Neural progenitor cell (in vitro differentiated cells): ENCODE measurements at regions not wholly inside any gene's neighbourhood (a gene's known extent, or its start where the extent isn't known, plus 50 kb on each side); places are given as distances from the start of the nearest gene placed in this dataset.
A peak's percentile ranks its signal among the peaks of the same experiment; 100 is the strongest.

Experiments
- DNase-seq: peaks from one replicate; pipeline ENCODE4 v3.0.0-alpha.2; 2016; ENCODE audit warnings: low spot score
- H2AFZ ChIP-seq: fragments of 200-600 bp; sonication (generic); replicated peaks from 2 replicates; pipeline ENCODE4 v1.6.1; 2016; ENCODE audit warnings: antibody characterized with exemption
- H3F3A ChIP-seq: fragments of 200-600 bp; sonication (generic); 2 replicates; pipeline ENCODE4 v1.6.1; 2016; ENCODE audit warnings: antibody characterized with exemption, low read depth
- H3K27ac ChIP-seq: fragments of 200-600 bp; sonication (generic); 2 replicates; pipeline ENCODE4 v1.5.1; 2016; ENCODE audit warnings: mild to moderate bottlenecking
- H3K27me3 ChIP-seq: fragments of 200-600 bp; sonication (generic); 2 replicates; pipeline ENCODE4 v1.6.1; 2016; ENCODE audit warnings: mild to moderate bottlenecking, moderate library complexity
- H3K36me3 ChIP-seq: fragments of 200-600 bp; sonication (generic); 2 replicates; pipeline ENCODE4 v1.5.1; 2016
- H3K4me1 ChIP-seq: fragments of 200-600 bp; sonication (generic); 2 replicates; pipeline ENCODE4 v1.6.1; 2016; ENCODE audit warnings: mixed run types
- H3K4me2 ChIP-seq: fragments of 200-600 bp; sonication (generic); 2 replicates; pipeline ENCODE4 v1.6.1; 2016
- H3K4me3 ChIP-seq: fragments of 200-600 bp; sonication (generic); 2 replicates; pipeline ENCODE4 v1.5.1; 2016
- H3K79me2 ChIP-seq: fragments of 200-600 bp; sonication (generic); 2 replicates; pipeline ENCODE4 v1.6.1; 2016; ENCODE audit warnings: low read depth
- H3K9ac ChIP-seq: fragments of 200-600 bp; sonication (generic); 2 replicates; pipeline ENCODE4 v1.6.1; 2016
- H3K9me3 ChIP-seq: fragments of 200-600 bp; sonication (generic); 2 replicates; pipeline ENCODE4 v1.5.1; 2016; ENCODE audit warnings: low read depth
- H4K20me1 ChIP-seq: fragments of 200-600 bp; sonication (generic); 2 replicates; pipeline ENCODE4 v1.6.1; 2016; ENCODE audit warnings: low read depth
- H3K27ac Mint-ChIP-seq: 3 replicates; pipeline ENCODE4 v1.8.0; 2021; ENCODE audit warnings: mixed read lengths
- H3K27me3 Mint-ChIP-seq: 2 replicates; pipeline ENCODE4 v1.8.0; 2022; ENCODE audit warnings: low read depth, mild to moderate bottlenecking, inconsistent platforms, moderate library complexity, mixed read lengths; ENCODE audit not compliant: insufficient read depth
- H3K36me3 Mint-ChIP-seq: 3 replicates; pipeline ENCODE4 v1.8.0; 2021; ENCODE audit warnings: mixed read lengths
- H3K4me1 Mint-ChIP-seq: 3 replicates; pipeline ENCODE4 v1.8.0; 2021; ENCODE audit warnings: mixed read lengths
- H3K4me3 Mint-ChIP-seq: 3 replicates; pipeline ENCODE4 v1.8.0; 2021; ENCODE audit warnings: mild to moderate bottlenecking, moderate library complexity, mixed read lengths
- H3K9me3 Mint-ChIP-seq: 3 replicates; pipeline ENCODE4 v1.8.0; 2020; ENCODE audit warnings: mixed read lengths
- CTCF ChIP-seq: fragments of 200-600 bp; sonication (generic); IDR thresholded peaks from 2 replicates; pipeline ENCODE4 v1.5.1; 2017; ENCODE audit warnings: antibody characterized with exemption, mild to moderate bottlenecking
- EZH2 ChIP-seq: fragments of 200-600 bp; sonication (generic); IDR thresholded peaks from 2 replicates; pipeline ENCODE4 v1.6.1; 2017; ENCODE audit warnings: antibody characterized with exemption, mild to moderate bottlenecking, moderate library complexity
- EZH2phosphoT487 ChIP-seq: fragments of 200-600 bp; sonication (generic); IDR thresholded peaks from 2 replicates; pipeline ENCODE4 v1.6.1; 2017; ENCODE audit warnings: antibody characterized with exemption

DNA sequence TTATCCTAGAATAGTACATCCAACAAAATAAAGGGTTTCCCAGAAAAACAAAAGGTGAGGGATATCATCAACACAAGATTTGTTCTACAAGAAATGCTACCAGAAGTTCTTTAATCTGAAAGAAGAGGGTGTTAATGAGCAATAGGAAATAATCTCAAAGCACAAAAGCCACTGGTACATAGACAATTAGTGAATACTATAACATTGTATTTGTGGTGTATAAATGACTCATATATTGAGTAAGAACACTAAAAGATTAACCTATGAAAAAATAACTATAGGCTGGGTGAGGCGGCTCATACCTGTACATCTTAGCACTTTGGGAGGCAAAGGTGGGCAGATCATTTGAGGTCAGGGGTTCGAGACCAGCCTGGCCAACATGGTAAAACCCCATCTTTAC is 210.2 kb upstream of the SLITRK3 start:
- Histone ChIP-seq H3K4me3 (no peak overlapping the region), H3K36me3 (no peaks in the 10 kb centered on the region), H3K4me1 (no peaks in the 10 kb centered on the region), H3K9ac (no peak overlapping the region), H3K4me2 (no peak overlapping the region), H2AFZ (no peak overlapping the region), H3F3A (no peaks in the 10 kb centered on the region), H3K27ac (no peak overlapping the region), H3K27me3 (no peaks in the 10 kb centered on the region), H3K79me2 (no peaks in the 10 kb centered on the region), H3K9me3 (no peaks in the 10 kb centered on the region), H4K20me1 (no peaks in the 10 kb centered on the region)
- Mint-ChIP-seq H3K4me1 (no peaks in the 10 kb centered on the region), H3K27me3 (no peaks in the 10 kb centered on the region), H3K4me3 (no peak overlapping the region), H3K36me3 (no peaks in the 10 kb centered on the region), H3K9me3 (no peaks in the 10 kb centered on the region), H3K27ac (no peak overlapping the region)
- DNase-seq = no peak
- TF ChIP-seq CTCF = no peak
- no peak for TF ChIP-seq EZH2phosphoT487
- no peak for TF ChIP-seq EZH2

DNA sequence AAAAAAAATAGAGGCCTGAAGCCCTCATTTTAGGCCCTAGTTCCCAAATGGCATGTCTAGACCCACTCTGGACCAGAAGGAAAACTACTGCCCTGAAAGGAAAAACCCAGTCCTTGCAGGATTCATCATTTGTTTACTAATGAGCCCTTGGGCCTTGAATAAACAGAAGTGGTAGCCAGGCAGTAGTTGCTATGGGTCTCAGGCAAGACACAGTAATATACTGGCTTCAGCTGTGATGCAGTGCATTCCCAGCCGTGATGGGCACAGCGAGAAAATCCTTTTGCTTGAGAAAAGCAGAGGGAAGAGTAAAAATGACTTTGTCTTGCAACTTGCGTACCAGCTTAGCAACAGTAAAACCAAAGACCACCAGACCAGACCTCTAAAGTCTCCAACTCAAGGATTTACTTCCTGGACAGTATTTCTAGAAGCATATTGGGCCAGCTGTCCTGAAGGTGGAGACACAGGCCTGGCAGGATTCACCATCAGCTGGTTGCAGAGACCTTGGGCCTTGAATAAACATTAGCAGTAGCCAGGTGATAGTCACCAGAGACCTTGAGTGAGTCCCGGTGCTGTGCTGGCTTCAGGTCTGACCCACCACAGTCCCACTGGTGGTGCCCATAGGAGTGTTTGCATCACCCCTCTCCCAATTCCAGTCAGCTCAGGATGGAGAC is 208.3 kb upstream of the SLITRK3 start:
- H3K9me3 ChIP-seq = no peaks in the 10 kb centered on the region
- Mint-ChIP-seq H3K36me3 (no peaks in the 10 kb centered on the region), H3K4me1 (no peaks in the 10 kb centered on the region), H3K9me3 (no peaks in the 10 kb centered on the region), H3K4me3 (no peak overlapping the region), H3K27ac (no peak overlapping the region), H3K27me3 (no peaks in the 10 kb centered on the region)
- no peaks in the 10 kb centered on the region for H3K4me1 ChIP-seq
- H4K20me1 ChIP-seq = no peaks in the 10 kb centered on the region
- no peaks in the 10 kb centered on the region for H3K36me3 ChIP-seq
- H3K4me3 ChIP-seq = no peak overlapping the region
- no peak for TF ChIP-seq EZH2phosphoT487
- TF ChIP-seq EZH2 = no peak
- no peak for TF ChIP-seq CTCF
- H3K4me2 ChIP-seq = no peak overlapping the region
- no peak overlapping the region for H3K9ac ChIP-seq
- DNase-seq = no peak
- H3K27ac ChIP-seq = no peak overlapping the region
- no peaks in the 10 kb centered on the region for H3K79me2 ChIP-seq
- H3F3A ChIP-seq = no peaks in the 10 kb centered on the region
- H2AFZ ChIP-seq = no peak overlapping the region
- no peaks in the 10 kb centered on the region for H3K27me3 ChIP-seq

- Histone ChIP-seq H3K27me3 (no peaks in the 10 kb centered on the region), H3K36me3 (no peaks in the 10 kb centered on the region), H3K4me3 (no peak overlapping the region), H4K20me1 (no peaks in the 10 kb centered on the region), H2AFZ (peak overlapping the region; percentile 30), H3K4me1 (no peaks in the 10 kb centered on the region), H3K9me3 (no peaks in the 10 kb centered on the region), H3K27ac (no peak overlapping the region), H3K9ac (no peak overlapping the region), H3F3A (no peaks in the 10 kb centered on the region), H3K4me2 (no peak overlapping the region), H3K79me2 (no peaks in the 10 kb centered on the region)
- no peak for DNase-seq
- H3K27ac Mint-ChIP-seq = no peak overlapping the region
- no peaks in the 10 kb centered on the region for H3K27me3 Mint-ChIP-seq
- H3K4me3 Mint-ChIP-seq = no peak overlapping the region
- TF ChIP-seq CTCF (no peak), EZH2 (no peak), EZH2phosphoT487 (no peak)
- H3K4me1 Mint-ChIP-seq = no peaks in the 10 kb centered on the region
- H3K9me3 Mint-ChIP-seq = no peaks in the 10 kb centered on the region
- H3K36me3 Mint-ChIP-seq = no peaks in the 10 kb centered on the region
Observed at GRCh38 chr3:165403666-165404065, 207.5 kb upstream of the SLITRK3 start.
